ENCODE measurements at regions not wholly inside any gene's neighbourhood (a gene's known extent, or its start where the extent isn't known, plus 50 kb on each side); places are given as distances from the start of the nearest gene placed in this dataset.

GRCh38 chr16:6279286-6279685 is 1053.4 kb upstream of the RBFOX1 start:
- ChIA-PET CTCF (no interaction called here), POLR2A (interaction anchor here (0.6 kb wide), 1 partner anchor 38 kb away, joined by 3 read pairs; no protein-coding TSS in a partner anchor)
- no peak for DNase-seq (ENCODE audit: low read depth)

DNA sequence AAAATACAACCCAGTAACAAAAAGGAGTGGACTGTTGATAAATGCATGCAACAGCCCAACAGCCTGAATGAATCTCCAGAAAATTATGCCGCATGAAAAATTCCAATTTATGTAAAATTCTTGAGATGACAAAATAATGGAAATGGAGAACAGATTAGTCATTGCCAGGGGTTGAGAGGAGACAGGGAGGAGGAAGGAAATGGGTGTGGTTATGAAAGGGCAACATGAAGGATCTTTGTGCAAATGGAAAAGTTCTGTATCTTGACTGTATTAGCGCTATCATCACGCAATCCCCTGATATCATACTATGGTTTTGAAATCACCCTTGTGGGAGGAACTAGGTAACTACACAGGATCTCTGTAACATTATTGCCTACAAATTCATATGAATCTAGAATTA is 1058.3 kb upstream of the RBFOX1 start:
- Histone ChIP-seq H3K36me3 (ENCODE audit: control insufficient read depth, insufficient read depth, low read length) (no peaks in the 10 kb centered on the region), H3K27me3 (ENCODE audit: control insufficient read depth, insufficient read depth, low read length) (no peaks in the 10 kb centered on the region), H3K4me3 (ENCODE audit: low read depth, low read length) (no peak overlapping the region)
- DNase-seq (ENCODE audit: low read depth): no peak
- TF ChIP-seq, protein P1, sequence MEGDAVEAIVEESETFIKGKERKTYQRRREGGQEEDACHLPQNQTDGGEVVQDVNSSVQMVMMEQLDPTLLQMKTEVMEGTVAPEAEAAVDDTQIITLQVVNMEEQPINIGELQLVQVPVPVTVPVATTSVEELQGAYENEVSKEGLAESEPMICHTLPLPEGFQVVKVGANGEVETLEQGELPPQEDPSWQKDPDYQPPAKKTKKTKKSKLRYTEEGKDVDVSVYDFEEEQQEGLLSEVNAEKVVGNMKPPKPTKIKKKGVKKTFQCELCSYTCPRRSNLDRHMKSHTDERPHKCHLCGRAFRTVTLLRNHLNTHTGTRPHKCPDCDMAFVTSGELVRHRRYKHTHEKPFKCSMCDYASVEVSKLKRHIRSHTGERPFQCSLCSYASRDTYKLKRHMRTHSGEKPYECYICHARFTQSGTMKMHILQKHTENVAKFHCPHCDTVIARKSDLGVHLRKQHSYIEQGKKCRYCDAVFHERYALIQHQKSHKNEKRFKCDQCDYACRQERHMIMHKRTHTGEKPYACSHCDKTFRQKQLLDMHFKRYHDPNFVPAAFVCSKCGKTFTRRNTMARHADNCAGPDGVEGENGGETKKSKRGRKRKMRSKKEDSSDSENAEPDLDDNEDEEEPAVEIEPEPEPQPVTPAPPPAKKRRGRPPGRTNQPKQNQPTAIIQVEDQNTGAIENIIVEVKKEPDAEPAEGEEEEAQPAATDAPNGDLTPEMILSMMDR (IDR thresholded peaks at IDR 0.05; ENCODE audit: insufficient read depth, low read depth, low read length): no peak
- ChIA-PET CTCF (no interaction called here), POLR2A (no interaction called here)

More at GRCh38 chr16:6279286-6279685, 1053.4 kb upstream of the RBFOX1 start:
- TF ChIP-seq, protein P1 (IDR thresholded peaks at IDR 0.05; ENCODE audit: insufficient read depth, low read depth, low read length): no peak
- Histone ChIP-seq H3K4me3 (ENCODE audit: low read depth, low read length) (no peak overlapping the region), H3K36me3 (ENCODE audit: control insufficient read depth, insufficient read depth, low read length) (no peaks in the 10 kb centered on the region), H3K27me3 (ENCODE audit: control insufficient read depth, insufficient read depth, low read length) (no peaks in the 10 kb centered on the region)

GRCh38 chr16:6267682-6268081 is 1065.0 kb upstream of the RBFOX1 start:
- Histone ChIP-seq H3K4me3 (ENCODE audit: low read depth, low read length) (no peak overlapping the region), H3K27me3 (ENCODE audit: control insufficient read depth, insufficient read depth, low read length) (no peaks in the 10 kb centered on the region), H3K36me3 (ENCODE audit: control insufficient read depth, insufficient read depth, low read length) (no peaks in the 10 kb centered on the region)
- ChIA-PET CTCF (no interaction called here), POLR2A (no interaction called here)
- TF ChIP-seq, protein P1 (IDR thresholded peaks at IDR 0.05; ENCODE audit: insufficient read depth, low read depth, low read length): no peak
- no peak for DNase-seq (ENCODE audit: low read depth)

GRCh38 chr16:6266703-6267102 is 1065.9 kb upstream of the RBFOX1 start:
- POLR2A ChIA-PET: no interaction called here
- DNase-seq (ENCODE audit: low read depth): no peak
- TF ChIP-seq, protein P1 (IDR thresholded peaks at IDR 0.05; ENCODE audit: insufficient read depth, low read depth, low read length): no peak
- H3K27me3 ChIP-seq (ENCODE audit: control insufficient read depth, insufficient read depth, low read length): no peaks in the 10 kb centered on the region
- H3K36me3 ChIP-seq (ENCODE audit: control insufficient read depth, insufficient read depth, low read length): no peaks in the 10 kb centered on the region
- CTCF ChIA-PET: no interaction called here
- H3K4me3 ChIP-seq (ENCODE audit: low read depth, low read length): no peak overlapping the region

DNA sequence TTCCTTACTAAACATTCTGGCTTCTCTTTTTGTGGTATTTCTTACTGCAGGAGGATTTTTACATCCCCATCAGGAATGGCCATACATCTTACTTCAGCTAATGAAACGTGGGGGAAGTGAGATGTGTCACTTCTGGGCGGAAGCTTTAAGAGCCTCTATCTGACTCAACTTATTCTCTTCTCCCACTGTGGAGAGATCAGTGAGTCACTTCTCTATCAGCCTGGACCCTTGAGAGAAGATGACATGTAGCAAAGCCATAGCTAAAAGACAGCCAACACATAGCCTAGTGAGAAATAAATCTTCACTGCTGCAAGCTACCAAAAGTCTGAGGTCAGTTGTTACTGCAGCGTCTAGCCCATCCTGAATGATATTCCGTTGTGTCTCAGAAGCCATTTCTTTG is 1066.7 kb upstream of the RBFOX1 start:
- TF ChIP-seq, protein P1 (IDR thresholded peaks at IDR 0.05; ENCODE audit: insufficient read depth, low read depth, low read length): no peak
- CTCF ChIA-PET: no interaction called here
- no peaks in the 10 kb centered on the region for H3K27me3 ChIP-seq (ENCODE audit: control insufficient read depth, insufficient read depth, low read length)
- DNase-seq (ENCODE audit: low read depth): no peak
- H3K36me3 ChIP-seq (ENCODE audit: control insufficient read depth, insufficient read depth, low read length): no peaks in the 10 kb centered on the region
- H3K4me3 ChIP-seq (ENCODE audit: low read depth, low read length): no peak overlapping the region
- POLR2A ChIA-PET: no interaction called here
